ENCODE measurements at regions not wholly inside any gene's neighbourhood (a gene's known extent, or its start where the extent isn't known, plus 50 kb on each side); places are given as distances from the start of the nearest gene placed in this dataset.

DNA sequence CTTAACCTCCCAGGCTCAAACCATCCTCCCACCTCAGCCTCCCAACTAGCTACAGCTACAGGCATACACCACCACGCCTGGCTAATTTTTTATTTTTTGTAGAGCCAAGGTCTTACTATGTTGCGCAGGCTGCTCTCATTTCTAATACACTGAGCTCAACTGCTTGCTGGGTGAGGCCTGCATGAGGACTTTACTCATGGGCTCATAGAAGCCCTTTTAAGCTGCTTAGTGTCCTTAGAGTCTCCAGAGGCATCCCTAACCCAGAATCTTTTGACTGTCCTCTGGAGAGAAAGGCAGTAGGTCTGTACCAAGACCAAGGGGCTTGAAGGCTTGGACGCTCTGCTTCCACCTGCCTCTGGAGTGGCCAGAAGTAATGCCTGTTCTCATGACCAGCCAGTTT is 141.6 kb downstream of the TM9SF2 start:
- Histone ChIP-seq H3K9me3 (replicated peaks; ENCODE audit: low read length) (no peaks in the 10 kb centered on the region), H3K9ac (ENCODE audit: low read depth, low read length) (no peak overlapping the region), H3K4me1 (ENCODE audit: control insufficient read depth, insufficient read depth, low read length) (no peaks in the 10 kb centered on the region), H3K4me3 (ENCODE audit: low read length) (no peak overlapping the region), H3K36me3 (ENCODE audit: insufficient read depth, low read length) (no peaks in the 10 kb centered on the region), H3K27me3 (ENCODE audit: control insufficient read depth, insufficient read depth, low read length) (no peaks in the 10 kb centered on the region), H3K4me2 (ENCODE audit: low read length) (no peak overlapping the region)

DNA sequence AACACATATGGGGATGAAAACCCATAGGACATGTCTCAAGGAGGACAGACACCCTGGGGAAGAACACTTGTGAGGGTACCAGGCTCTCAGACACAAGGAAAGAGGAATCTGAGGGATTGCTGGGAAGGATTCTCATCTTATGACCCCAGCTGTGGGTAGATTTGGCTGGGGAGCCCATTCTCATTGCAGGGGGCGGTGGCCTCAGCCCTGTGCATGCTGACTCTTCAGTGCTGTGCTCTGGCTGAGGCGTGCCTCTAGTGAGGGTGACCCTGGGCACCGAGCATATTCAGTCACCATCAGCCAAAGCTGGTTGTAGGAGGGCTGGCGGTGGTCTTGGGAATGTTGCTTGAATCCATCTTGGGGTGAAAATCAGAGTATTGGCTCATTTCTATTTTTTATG is 140.7 kb downstream of the TM9SF2 start:
- no peaks in the 10 kb centered on the region for H3K27me3 ChIP-seq (ENCODE audit: control insufficient read depth, insufficient read depth, low read length)
- H3K4me2 ChIP-seq (ENCODE audit: low read length) = no peak overlapping the region
- no peaks in the 10 kb centered on the region for H3K9me3 ChIP-seq (replicated peaks; ENCODE audit: low read length)
- H3K4me1 ChIP-seq (ENCODE audit: control insufficient read depth, insufficient read depth, low read length) = no peaks in the 10 kb centered on the region
- H3K9ac ChIP-seq (ENCODE audit: low read depth, low read length) = no peak overlapping the region
- no peak overlapping the region for H3K4me3 ChIP-seq (ENCODE audit: low read length)
- no peaks in the 10 kb centered on the region for H3K36me3 ChIP-seq (ENCODE audit: insufficient read depth, low read length)

DNA sequence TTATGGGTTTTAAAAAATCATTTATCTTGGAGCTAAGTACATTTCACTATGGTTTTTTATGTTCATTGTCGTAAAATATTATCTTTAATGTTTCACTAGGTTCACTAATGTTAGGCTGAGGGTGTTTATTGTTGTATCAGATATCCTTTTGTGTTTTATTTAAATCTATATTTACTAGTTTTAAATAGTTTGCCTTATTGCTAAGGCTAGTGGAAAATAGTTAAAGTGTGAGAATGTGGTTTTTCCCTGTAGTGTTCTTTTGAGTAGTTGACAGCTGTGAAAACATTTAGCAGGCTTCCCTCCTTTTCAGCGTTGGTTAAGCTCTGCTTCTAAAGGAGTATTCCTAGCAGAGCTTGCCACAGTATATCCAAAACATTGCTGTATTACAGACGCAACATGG is 139.0 kb downstream of the TM9SF2 start:
- Histone ChIP-seq H3K27me3 (ENCODE audit: control insufficient read depth, insufficient read depth, low read length) (no peaks in the 10 kb centered on the region), H3K36me3 (ENCODE audit: insufficient read depth, low read length) (no peaks in the 10 kb centered on the region), H3K4me1 (ENCODE audit: control insufficient read depth, insufficient read depth, low read length) (no peaks in the 10 kb centered on the region), H3K9ac (ENCODE audit: low read depth, low read length) (no peak overlapping the region), H3K9me3 (replicated peaks; ENCODE audit: low read length) (no peaks in the 10 kb centered on the region), H3K4me3 (ENCODE audit: low read length) (no peak overlapping the region), H3K4me2 (ENCODE audit: low read length) (no peak overlapping the region)

DNA sequence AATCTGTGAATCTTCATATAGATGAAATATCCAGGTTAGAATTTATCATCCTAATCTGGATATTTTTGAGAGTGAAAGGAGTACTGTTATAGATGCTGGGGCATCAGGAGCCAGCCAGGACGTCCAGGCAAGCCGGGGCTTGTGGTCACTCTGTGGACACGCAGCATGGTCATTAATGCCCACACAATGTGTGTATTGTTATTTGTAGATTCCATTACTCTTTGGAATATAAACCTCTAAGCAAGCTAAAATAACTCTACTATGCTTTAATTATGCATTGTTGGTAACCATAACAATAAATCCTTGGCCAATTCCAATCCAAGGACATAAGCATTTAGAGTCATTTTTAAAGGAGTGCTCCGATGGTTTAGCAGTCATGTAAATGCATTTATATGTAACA is 137.9 kb downstream of the TM9SF2 start:
- no peaks in the 10 kb centered on the region for H3K4me1 ChIP-seq (ENCODE audit: control insufficient read depth, insufficient read depth, low read length)
- no peak overlapping the region for H3K9ac ChIP-seq (ENCODE audit: low read depth, low read length)
- H3K36me3 ChIP-seq (ENCODE audit: insufficient read depth, low read length) = no peaks in the 10 kb centered on the region
- peaks cover 3% of the 10 kb centered on the region for H3K27me3 ChIP-seq (ENCODE audit: control insufficient read depth, insufficient read depth, low read length)
- no peaks in the 10 kb centered on the region for H3K9me3 ChIP-seq (replicated peaks; ENCODE audit: low read length)
- no peak overlapping the region for H3K4me2 ChIP-seq (ENCODE audit: low read length)
- H3K4me3 ChIP-seq (ENCODE audit: low read length) = no peak overlapping the region

DNA sequence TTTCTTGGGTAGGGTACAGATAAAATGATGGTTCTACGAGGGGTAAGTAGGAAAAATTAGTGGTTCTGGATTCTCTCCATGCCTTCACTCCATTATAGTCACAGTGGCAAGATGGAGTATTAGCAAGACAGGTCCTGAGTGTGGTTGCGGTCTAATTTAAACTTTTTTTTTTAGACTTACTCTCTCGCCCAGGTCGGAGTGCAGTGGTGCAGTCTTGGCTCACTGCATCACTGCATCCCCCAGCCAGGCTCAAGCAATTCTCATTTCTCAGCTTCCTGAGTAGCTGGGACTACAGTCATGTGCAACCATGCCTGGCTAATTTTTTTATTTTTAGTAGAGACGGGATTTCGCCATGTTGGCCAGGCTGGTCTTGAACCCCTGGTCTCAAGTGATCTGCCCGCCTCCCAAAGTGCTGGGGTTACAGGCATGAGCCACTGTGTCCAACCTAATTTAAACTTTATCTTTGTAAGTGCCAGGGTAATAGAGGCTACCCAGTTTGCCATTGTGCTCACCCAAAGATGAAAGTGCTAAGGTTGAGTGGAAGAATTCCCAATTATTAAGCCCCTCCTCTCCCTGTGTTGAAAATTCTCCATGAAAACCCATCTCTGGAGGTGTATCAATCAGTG is 135.6 kb downstream of the TM9SF2 start:
- H3K36me3 ChIP-seq (ENCODE audit: insufficient read depth, low read length) = no peaks in the 10 kb centered on the region
- H3K9me3 ChIP-seq (replicated peaks; ENCODE audit: low read length) = no peaks in the 10 kb centered on the region
- peaks cover 3% of the 10 kb centered on the region for H3K27me3 ChIP-seq (ENCODE audit: control insufficient read depth, insufficient read depth, low read length)
- H3K4me2 ChIP-seq (ENCODE audit: low read length) = no peak overlapping the region
- no peak overlapping the region for H3K4me3 ChIP-seq (ENCODE audit: low read length)
- no peaks in the 10 kb centered on the region for H3K4me1 ChIP-seq (ENCODE audit: control insufficient read depth, insufficient read depth, low read length)
- no peak overlapping the region for H3K9ac ChIP-seq (ENCODE audit: low read depth, low read length)

DNA sequence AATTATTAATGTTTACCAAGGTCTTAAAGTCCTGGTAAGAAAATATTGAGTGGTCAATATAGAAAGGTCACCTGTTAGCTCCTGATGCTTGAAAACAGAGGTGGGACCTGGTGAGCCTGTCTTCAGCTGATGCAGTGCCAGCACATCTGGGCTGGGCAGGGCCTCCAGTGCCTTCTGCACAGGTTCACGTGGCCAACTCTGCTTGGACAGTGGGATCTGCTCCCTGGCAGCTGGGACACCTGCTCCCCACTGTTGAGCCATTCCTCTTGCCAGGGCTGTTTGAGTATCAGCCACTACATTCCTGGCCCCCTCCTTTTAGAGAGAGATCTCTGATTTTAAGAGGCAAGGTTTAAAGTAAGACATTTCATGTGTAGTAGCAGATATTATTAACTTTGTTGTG is 135.0 kb downstream of the TM9SF2 start:
- Histone ChIP-seq H3K4me2 (ENCODE audit: low read length) (no peak overlapping the region), H3K27me3 (ENCODE audit: control insufficient read depth, insufficient read depth, low read length) (peaks cover 3% of the 10 kb centered on the region), H3K36me3 (ENCODE audit: insufficient read depth, low read length) (no peaks in the 10 kb centered on the region), H3K9ac (ENCODE audit: low read depth, low read length) (no peak overlapping the region), H3K4me3 (ENCODE audit: low read length) (no peak overlapping the region), H3K9me3 (replicated peaks; ENCODE audit: low read length) (no peaks in the 10 kb centered on the region), H3K4me1 (ENCODE audit: control insufficient read depth, insufficient read depth, low read length) (no peaks in the 10 kb centered on the region)

DNA sequence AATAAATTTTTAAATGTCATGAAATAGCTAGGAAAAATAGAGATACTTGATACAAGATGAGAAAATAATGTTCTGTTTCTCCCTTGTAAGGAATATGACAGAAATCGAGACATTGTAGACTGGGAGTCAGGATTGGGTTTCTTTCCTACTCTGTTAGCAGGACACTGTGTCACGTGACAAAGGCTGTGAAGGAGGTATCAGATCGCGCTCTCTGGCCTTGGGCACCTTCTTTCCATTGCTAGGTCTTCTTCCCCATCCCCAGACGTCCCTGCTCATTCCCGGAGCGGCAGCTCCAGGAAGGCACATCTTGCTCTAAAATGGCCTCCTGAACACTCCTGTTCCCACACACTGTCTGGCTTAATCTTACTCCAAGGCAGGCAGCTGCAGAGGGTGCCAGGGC is 133.4 kb downstream of the TM9SF2 start:
- H3K4me3 ChIP-seq (ENCODE audit: low read length) = no peak overlapping the region
- H3K36me3 ChIP-seq (ENCODE audit: insufficient read depth, low read length) = no peaks in the 10 kb centered on the region
- no peaks in the 10 kb centered on the region for H3K9me3 ChIP-seq (replicated peaks; ENCODE audit: low read length)
- no peak overlapping the region for H3K4me2 ChIP-seq (ENCODE audit: low read length)
- peaks cover 3% of the 10 kb centered on the region for H3K27me3 ChIP-seq (ENCODE audit: control insufficient read depth, insufficient read depth, low read length)
- no peaks in the 10 kb centered on the region for H3K4me1 ChIP-seq (ENCODE audit: control insufficient read depth, insufficient read depth, low read length)
- H3K9ac ChIP-seq (ENCODE audit: low read depth, low read length) = no peak overlapping the region

DNA sequence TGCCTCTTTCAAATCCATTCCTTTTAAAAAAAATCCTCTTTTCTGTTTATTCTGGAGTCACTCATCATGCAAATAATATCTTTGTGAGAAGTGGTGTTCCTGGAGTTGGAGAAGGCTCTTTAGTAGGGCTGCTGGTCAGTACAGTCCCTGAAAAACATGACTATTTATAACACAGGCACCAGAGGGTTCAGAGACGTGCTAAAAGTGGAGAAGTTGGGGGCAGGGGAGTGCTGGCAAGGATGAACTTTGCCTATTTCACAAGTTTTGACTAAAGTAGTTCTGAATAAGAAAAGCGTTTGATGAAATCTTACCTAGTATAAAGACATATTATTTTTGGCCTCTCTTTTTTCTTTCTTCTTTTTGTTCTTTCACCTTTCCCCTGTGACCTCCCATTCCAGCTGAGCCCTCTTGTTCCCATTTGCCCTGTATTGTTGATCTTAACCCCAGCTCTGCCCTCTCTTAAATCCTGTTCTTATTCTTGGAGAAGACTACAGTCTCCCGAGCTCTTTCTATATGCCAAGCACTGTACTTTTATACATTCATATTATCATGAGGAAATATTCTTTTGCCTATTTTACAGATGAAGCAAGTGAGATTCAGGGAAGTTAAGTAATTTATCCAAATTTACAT is 129.1 kb downstream of the TM9SF2 start:
- no peak overlapping the region for H3K4me3 ChIP-seq (ENCODE audit: low read length)

DNA sequence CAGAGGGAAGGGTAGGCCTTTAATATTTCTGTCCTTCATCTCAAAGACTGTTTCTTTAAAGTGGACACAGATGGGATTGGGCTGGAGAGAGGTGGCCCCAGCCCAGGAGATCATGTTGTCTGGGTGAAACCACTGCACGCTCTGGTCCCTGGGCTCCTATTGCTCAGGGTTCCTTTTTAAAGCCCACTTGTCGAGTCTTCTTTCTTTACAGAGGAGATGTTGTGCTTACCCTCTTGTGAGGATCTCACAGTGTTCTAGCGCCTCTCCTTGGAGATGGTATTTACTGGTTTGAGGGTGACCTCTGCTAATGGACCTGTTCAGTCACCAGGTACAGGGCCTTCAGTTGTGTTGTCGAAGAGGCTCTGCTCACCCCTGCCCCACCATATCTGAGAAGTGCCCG is 128.4 kb downstream of the TM9SF2 start:
- no peak overlapping the region for H3K9ac ChIP-seq (ENCODE audit: low read depth, low read length)
- H3K4me3 ChIP-seq (ENCODE audit: low read length) = no peak overlapping the region
- H3K36me3 ChIP-seq (ENCODE audit: insufficient read depth, low read length) = no peaks in the 10 kb centered on the region
- H3K4me2 ChIP-seq (ENCODE audit: low read length) = no peak overlapping the region
- no peaks in the 10 kb centered on the region for H3K9me3 ChIP-seq (replicated peaks; ENCODE audit: low read length)
- no peaks in the 10 kb centered on the region for H3K27me3 ChIP-seq (ENCODE audit: control insufficient read depth, insufficient read depth, low read length)
- H3K4me1 ChIP-seq (ENCODE audit: control insufficient read depth, insufficient read depth, low read length) = peaks cover 20% of the 10 kb centered on the region

More for the DNA sequence above, 129.1 kb downstream of the TM9SF2 start:
- Histone ChIP-seq H3K27me3 (ENCODE audit: control insufficient read depth, insufficient read depth, low read length) (peaks cover 3% of the 10 kb centered on the region), H3K9me3 (replicated peaks; ENCODE audit: low read length) (no peaks in the 10 kb centered on the region), H3K36me3 (ENCODE audit: insufficient read depth, low read length) (no peaks in the 10 kb centered on the region), H3K4me1 (ENCODE audit: control insufficient read depth, insufficient read depth, low read length) (peaks cover 20% of the 10 kb centered on the region), H3K9ac (ENCODE audit: low read depth, low read length) (no peak overlapping the region), H3K4me2 (ENCODE audit: low read length) (no peak overlapping the region)

DNA sequence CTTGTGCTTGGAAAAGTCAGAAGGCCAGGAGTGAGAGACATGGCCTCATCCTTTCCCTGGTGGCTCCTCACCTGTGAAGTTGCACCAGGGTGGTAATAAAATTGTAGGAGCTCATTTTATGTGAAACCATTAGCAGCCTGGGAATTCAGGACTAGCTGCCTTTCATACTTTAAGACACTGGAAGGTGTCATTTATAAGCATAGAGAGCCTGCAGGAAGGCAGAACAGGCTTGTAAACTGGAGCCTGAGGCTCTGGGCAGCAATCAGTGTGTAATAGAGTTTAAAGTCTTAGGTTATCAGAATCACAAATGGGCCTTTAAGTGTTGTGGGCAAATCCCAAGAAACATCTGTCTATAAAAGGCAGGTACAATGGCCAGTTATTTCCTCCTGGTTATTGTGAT is 127.2 kb downstream of the TM9SF2 start:
- Histone ChIP-seq H3K4me1 (ENCODE audit: control insufficient read depth, insufficient read depth, low read length) (peaks cover 20% of the 10 kb centered on the region), H3K9ac (ENCODE audit: low read depth, low read length) (no peak overlapping the region), H3K36me3 (ENCODE audit: insufficient read depth, low read length) (no peaks in the 10 kb centered on the region), H3K27me3 (ENCODE audit: control insufficient read depth, insufficient read depth, low read length) (no peaks in the 10 kb centered on the region), H3K9me3 (replicated peaks; ENCODE audit: low read length) (no peaks in the 10 kb centered on the region), H3K4me2 (ENCODE audit: low read length) (no peak overlapping the region), H3K4me3 (ENCODE audit: low read length) (no peak overlapping the region)

DNA sequence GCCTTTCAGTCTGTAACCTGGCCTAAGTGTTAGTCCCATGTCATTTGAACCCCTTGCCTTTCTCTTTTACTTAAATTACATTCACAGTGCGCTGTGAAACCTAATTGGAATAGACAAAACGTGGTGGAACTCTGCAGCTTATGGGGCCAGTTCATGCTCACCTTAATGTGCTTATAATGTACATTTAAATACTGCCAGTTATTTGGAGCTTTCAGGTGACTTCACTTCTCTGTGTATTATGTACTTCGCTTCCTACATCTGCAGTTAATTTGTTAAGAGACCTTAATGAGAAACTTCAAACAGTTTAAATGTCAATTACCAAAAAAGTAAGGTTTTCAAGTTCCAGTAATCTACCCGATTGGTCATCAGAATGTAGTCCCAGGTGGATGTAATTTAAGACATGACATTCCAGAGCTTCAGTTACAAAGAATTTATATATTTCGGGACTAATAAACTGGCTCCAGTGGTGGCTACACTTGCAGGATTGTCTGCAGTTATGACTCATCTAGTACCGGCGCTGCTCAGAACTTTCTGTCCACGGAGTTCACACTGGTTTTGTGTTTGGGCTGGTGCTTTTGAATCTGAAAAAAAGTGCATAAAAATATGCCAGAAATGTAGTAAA is 125.3 kb downstream of the TM9SF2 start:
- Histone ChIP-seq H3K9ac (ENCODE audit: low read depth, low read length) (no peak overlapping the region), H3K36me3 (ENCODE audit: insufficient read depth, low read length) (no peaks in the 10 kb centered on the region), H3K4me1 (ENCODE audit: control insufficient read depth, insufficient read depth, low read length) (peaks cover 20% of the 10 kb centered on the region)

More for the DNA sequence above, 125.3 kb downstream of the TM9SF2 start:
- H3K9me3 ChIP-seq (replicated peaks; ENCODE audit: low read length) = no peaks in the 10 kb centered on the region
- H3K27me3 ChIP-seq (ENCODE audit: control insufficient read depth, insufficient read depth, low read length) = no peaks in the 10 kb centered on the region
- H3K4me3 ChIP-seq (ENCODE audit: low read length) = peak overlapping the region; percentile 26
- H3K4me2 ChIP-seq (ENCODE audit: low read length) = peak overlapping the region; percentile 66

Measured in skeletal muscle satellite cell (primary cell).